ENCODE measurements at regions not wholly inside any gene's neighbourhood (a gene's known extent, or its start where the extent isn't known, plus 50 kb on each side); places are given as distances from the start of the nearest gene placed in this dataset.

GRCh38 chr12:105801351-105801750 lies 337.4 kb downstream of the NUAK1 start:
- TF ChIP-seq CTCF (IDR thresholded peaks at IDR 0.05; ENCODE audit: low read depth, low read length) = no peak
- no peak for DNase-seq (ENCODE audit: extremely low read depth, low read depth)

DNA sequence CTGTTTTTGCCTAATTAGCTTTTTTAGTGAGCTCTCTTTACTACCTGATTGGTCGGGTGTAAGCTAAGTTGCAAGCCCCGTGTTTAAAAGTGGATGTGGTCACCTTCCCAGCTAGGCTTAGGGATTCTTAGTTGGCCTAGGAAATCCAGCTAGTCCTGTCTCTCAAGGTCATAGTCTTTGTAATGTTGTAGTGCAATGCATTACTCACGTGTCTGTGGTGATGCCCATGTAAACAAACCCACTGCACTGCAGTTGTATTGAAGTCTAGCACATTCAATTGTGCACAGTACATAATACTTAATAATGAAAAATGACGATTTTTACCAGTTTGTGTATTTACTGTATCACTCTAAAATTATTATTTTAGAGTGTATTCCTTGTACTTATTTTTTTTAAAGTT lies 335.5 kb downstream of the NUAK1 start:
- DNase-seq (ENCODE audit: extremely low read depth, low read depth) = no peak
- no peak for TF ChIP-seq CTCF (IDR thresholded peaks at IDR 0.05; ENCODE audit: low read depth, low read length)

DNA sequence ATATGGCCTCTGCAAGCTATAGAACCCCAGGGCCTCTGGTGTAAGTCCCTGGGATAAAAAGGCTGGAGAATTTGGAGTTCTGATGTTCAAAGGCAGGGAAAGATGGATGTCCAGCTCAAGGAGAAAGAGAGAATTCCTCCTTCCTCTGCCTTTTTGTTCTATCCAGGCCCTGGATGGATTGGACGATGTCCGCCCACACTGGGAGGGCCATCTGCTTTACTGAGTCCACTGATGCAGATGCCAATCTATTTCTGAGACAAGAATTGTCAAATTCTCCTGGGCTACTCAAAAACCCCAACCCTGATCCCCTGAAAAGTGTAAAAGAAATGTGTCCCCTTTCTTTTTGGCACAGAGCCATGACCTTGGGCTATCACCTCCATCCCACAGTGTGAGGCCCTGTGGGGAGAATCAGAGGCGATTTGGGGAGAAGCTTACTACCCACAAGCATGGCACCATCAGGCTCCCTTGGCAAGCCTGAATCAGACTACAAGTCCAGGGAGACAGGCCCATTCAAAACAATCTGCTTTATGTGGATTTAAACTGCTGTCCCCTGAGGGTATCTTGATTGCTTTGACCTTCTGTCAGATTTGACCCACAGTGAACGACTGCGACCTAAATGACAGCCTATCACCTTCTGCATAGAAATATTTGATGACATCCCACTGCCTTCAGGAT lies 334.0 kb downstream of the NUAK1 start:
- DNase-seq (ENCODE audit: extremely low read depth, low read depth) = no peak
- TF ChIP-seq CTCF (IDR thresholded peaks at IDR 0.05; ENCODE audit: low read depth, low read length) = no peak

DNA sequence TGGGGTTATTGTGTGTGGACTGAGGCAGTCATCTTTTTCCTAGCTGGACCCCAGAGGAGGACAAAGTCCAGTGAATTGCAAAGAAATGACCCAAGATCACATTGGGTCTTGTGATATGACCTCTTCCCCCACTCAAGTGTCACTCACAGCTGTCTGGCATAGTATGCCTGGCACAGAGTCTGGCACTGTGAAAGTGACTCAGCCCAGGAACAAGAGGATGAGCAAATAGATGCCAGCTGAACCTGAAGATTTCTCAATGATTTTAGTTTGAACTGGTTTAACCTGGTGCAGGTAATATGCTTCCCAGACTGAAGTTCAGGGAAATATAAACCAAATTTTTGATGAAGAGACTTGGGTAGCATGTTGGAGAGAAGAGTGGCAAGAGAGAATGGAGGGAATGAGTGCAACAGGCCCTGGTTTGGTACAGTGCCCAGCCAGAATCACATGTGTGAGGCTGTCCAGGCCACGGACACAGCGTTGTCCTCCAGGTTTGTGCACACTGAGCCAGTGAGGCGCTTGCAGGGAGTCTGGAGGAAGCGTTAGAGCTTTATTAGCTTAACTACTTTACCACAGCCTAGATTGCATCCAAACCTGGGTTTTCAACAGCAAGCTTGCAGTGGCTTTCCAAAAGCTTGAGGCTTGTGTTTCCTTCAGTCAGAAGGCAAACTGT lies 332.9 kb downstream of the NUAK1 start:
- no peak for DNase-seq (ENCODE audit: extremely low read depth, low read depth)

GRCh38 chr12:105806400-105806770 lies 332.4 kb downstream of the NUAK1 start:
- no peak for DNase-seq (ENCODE audit: extremely low read depth, low read depth)
- TF ChIP-seq CTCF (IDR thresholded peaks at IDR 0.05; ENCODE audit: low read depth, low read length) = no peak

More for the DNA sequence above, 332.9 kb downstream of the NUAK1 start:
- TF ChIP-seq CTCF (IDR thresholded peaks at IDR 0.05; ENCODE audit: low read depth, low read length) = no peak

GRCh38 chr12:105812366-105812765 lies 326.4 kb downstream of the NUAK1 start:
- no peak for TF ChIP-seq CTCF (IDR thresholded peaks at IDR 0.05; ENCODE audit: low read depth, low read length)
- no peak for DNase-seq (ENCODE audit: extremely low read depth, low read depth)

GRCh38 chr12:105813201-105813600 lies 325.6 kb downstream of the NUAK1 start:
- no peak for DNase-seq (ENCODE audit: extremely low read depth, low read depth)
- no peak for TF ChIP-seq CTCF (IDR thresholded peaks at IDR 0.05; ENCODE audit: low read depth, low read length)

All from AG09319 (cell line).